ENCODE measurements at regions not wholly inside any gene's neighbourhood (a gene's known extent, or its start where the extent isn't known, plus 50 kb on each side); places are given as distances from the start of the nearest gene placed in this dataset.
A peak's percentile ranks its signal among the peaks of the same experiment; 100 is the strongest.
"Not testable (repeated sequence)": the region's sequence is repeated elsewhere in the genome, so short reads cannot be mapped to it uniquely, and the experiment has no call there.

GRCh38 chr4:67394879-67395278 lies 150.4 kb downstream of the CENPC start:
- no peak for ATAC-seq
- no peaks in the 10 kb centered on the region for H3K9me3 ChIP-seq
- intact Hi-C loops (cut with DNase I), result no loop called here
- 50 to 64% methylated on average over 3 of the region's 3 CpGs for WGBS, 2 donors
- no peak for DNase-seq
- H3K27ac ChIP-seq, result no peak overlapping the region
- no peaks in the 10 kb centered on the region for H3K27me3 ChIP-seq
- no peak for TF ChIP-seq CTCF (IDR thresholded peaks at IDR 0.05)
- TF ChIP-seq POLR2A (IDR thresholded peaks at IDR 0.05), result no peak
- no peaks in the 10 kb centered on the region for H3K36me3 ChIP-seq (replicated peaks in 1 of 2; ENCODE audit: insufficient read depth in 1 of 2, low read depth in 2 of 2)
- H3K4me1 ChIP-seq, result no peaks in the 10 kb centered on the region
- no peak overlapping the region for H3K4me3 ChIP-seq

GRCh38 chr4:67393699-67394281 lies 151.5 kb downstream of the CENPC start:
- DNase-seq, result peak in 2 of 4 donors; percentile 19 to 21
- Histone ChIP-seq H3K4me1 (no peaks in the 10 kb centered on the region), H3K36me3 (replicated peaks in 1 of 2; ENCODE audit: insufficient read depth in 1 of 2, low read depth in 2 of 2) (no peaks in the 10 kb centered on the region), H3K9me3 (no peaks in the 10 kb centered on the region), H3K27me3 (no peaks in the 10 kb centered on the region), H3K4me3 (no peak overlapping the region), H3K27ac (no peak overlapping the region)
- TF ChIP-seq POLR2A (IDR thresholded peaks at IDR 0.05), result no peak
- TF ChIP-seq CTCF (IDR thresholded peaks at IDR 0.05), result peak; percentile 44 to 91 (median 54)
- no peak for ATAC-seq
- 43 to 54% methylated on average over 3 of the region's 3 CpGs for WGBS, 2 donors
- intact Hi-C loops (cut with DNase I), result no loop called here

- no peak for ATAC-seq
- Histone ChIP-seq H3K9me3 (no peaks in the 10 kb centered on the region), H3K27ac (no peak overlapping the region), H3K4me3 (no peak overlapping the region), H3K4me1 (no peaks in the 10 kb centered on the region), H3K27me3 (no peaks in the 10 kb centered on the region), H3K36me3 (replicated peaks in 1 of 2; ENCODE audit: insufficient read depth in 1 of 2, low read depth in 2 of 2) (no peaks in the 10 kb centered on the region)
- intact Hi-C loops (cut with DNase I), result no loop called here
- TF ChIP-seq POLR2A (IDR thresholded peaks at IDR 0.05), result no peak
- no peak for TF ChIP-seq CTCF (IDR thresholded peaks at IDR 0.05)
- 10 to 14% methylated on average over 1 of the region's 1 CpG for WGBS, 2 donors
- no peak for DNase-seq
Measured at GRCh38 chr4:67393007-67393406, 152.3 kb downstream of the CENPC start.

GRCh38 chr4:67381406-67381804 lies 163.9 kb downstream of the CENPC start:
- H3K27me3 ChIP-seq; H3K9me3 ChIP-seq; DNase-seq; intact Hi-C loops (cut with DNase I); H3K4me3 ChIP-seq; H3K27ac ChIP-seq; ATAC-seq; H3K36me3 ChIP-seq (replicated peaks in 1 of 2; ENCODE audit: insufficient read depth in 1 of 2, low read depth in 2 of 2); H3K4me1 ChIP-seq: not testable (repeated sequence)
- WGBS, 2 donors, result 77 to 87% methylated on average over 2 to 18 of the region's 19 CpGs

GRCh38 chr4:67380702-67381405 lies 164.4 kb downstream of the CENPC start:
- DNase-seq; H3K4me1 ChIP-seq; H3K9me3 ChIP-seq; H3K4me3 ChIP-seq; ATAC-seq; H3K27me3 ChIP-seq; H3K27ac ChIP-seq; H3K36me3 ChIP-seq (replicated peaks in 1 of 2; ENCODE audit: insufficient read depth in 1 of 2, low read depth in 2 of 2); intact Hi-C loops (cut with DNase I): not testable (repeated sequence)
- WGBS, 2 donors, result 88 to 100% methylated on average over 5 to 22 of the region's 34 CpGs

GRCh38 chr4:67380154-67380553 lies 165.1 kb downstream of the CENPC start:
- 85 to 89% methylated on average over 15 to 16 of the region's 16 CpGs for WGBS, 2 donors
- Histone ChIP-seq H3K4me3 (no peak overlapping the region), H3K27ac (no peak overlapping the region), H3K36me3 (replicated peaks in 1 of 2; ENCODE audit: insufficient read depth in 1 of 2, low read depth in 2 of 2) (no peaks in the 10 kb centered on the region), H3K9me3 (no peaks in the 10 kb centered on the region), H3K4me1 (no peaks in the 10 kb centered on the region), H3K27me3 (no peaks in the 10 kb centered on the region)
- ATAC-seq (no peak), DNase-seq (no peak)
- intact Hi-C loops (cut with DNase I), result no loop called here
- TF ChIP-seq POLR2A (IDR thresholded peaks at IDR 0.05), result no peak
- TF ChIP-seq CTCF (IDR thresholded peaks at IDR 0.05), result no peak
